DOHH2 (cell line): ENCODE measurements at regions not wholly inside any gene's neighbourhood (a gene's known extent, or its start where the extent isn't known, plus 50 kb on each side); places are given as distances from the start of the nearest gene placed in this dataset.

Source experiments
- H3F3A ChIP-seq: fragments of 200-600 bp; sonication (generic), shearing (Covaris generic); 2 replicates; pipeline ENCODE4 v1.6.0; 2016; ENCODE audit warnings: antibody characterized with exemption, mild to moderate bottlenecking; ENCODE audit not compliant: control insufficient read depth, insufficient read depth
- H3K27ac ChIP-seq: fragments of 200-600 bp; sonication (generic); 2 replicates; pipeline ENCODE4 v1.5.1; 2014; ENCODE audit warnings: low read depth, mild to moderate bottlenecking, low read length, moderate library complexity
- H3K27me3 ChIP-seq: fragments of 200-600 bp; sonication (generic); 2 replicates; pipeline ENCODE4 v1.6.1; 2014; ENCODE audit warnings: mild to moderate bottlenecking, low read length, mixed read lengths; ENCODE audit not compliant: control insufficient read depth
- H3K36me3 ChIP-seq: fragments of 200-600 bp; sonication (generic); 2 replicates; pipeline ENCODE4 v1.6.1; 2014; ENCODE audit warnings: mild to moderate bottlenecking, low read length, moderate library complexity, mixed read lengths; ENCODE audit not compliant: control insufficient read depth
- H3K4me1 ChIP-seq: fragments of 200-600 bp; sonication (generic); 2 replicates; pipeline ENCODE4 v1.6.1; 2014; ENCODE audit warnings: mild to moderate bottlenecking, low read length, mixed read lengths; ENCODE audit not compliant: control insufficient read depth
- H3K4me2 ChIP-seq: fragments of 200-600 bp; sonication (generic); 2 replicates; pipeline ENCODE4 v1.6.0; 2014; ENCODE audit warnings: mild to moderate bottlenecking, low read length, moderate library complexity
- H3K4me3 ChIP-seq: fragments of 200-600 bp; sonication (generic); 2 replicates; pipeline ENCODE4 v1.5.1; 2014; ENCODE audit warnings: mild to moderate bottlenecking, low read length, mixed read lengths
- H3K79me2 ChIP-seq: fragments of 200-600 bp; sonication (generic); 2 replicates; pipeline ENCODE4 v1.6.1; 2014; ENCODE audit warnings: mild to moderate bottlenecking, low read length, mixed read lengths; ENCODE audit not compliant: control insufficient read depth
- H3K9me2 ChIP-seq: fragments of 200-600 bp; sonication (generic); replicated peaks from 2 replicates; pipeline ENCODE4 v1.6.1; 2014; ENCODE audit warnings: mild to moderate bottlenecking, low read length, mixed read lengths; ENCODE audit not compliant: control insufficient read depth
- H3K9me3 ChIP-seq: fragments of 200-600 bp; sonication (generic); 2 replicates; pipeline ENCODE4 v1.6.1; 2014; ENCODE audit warnings: antibody characterized with exemption, low read length, mixed read lengths; ENCODE audit not compliant: control insufficient read depth, insufficient read depth
- H4K20me1 ChIP-seq: fragments of 200-600 bp; sonication (generic); 2 replicates; pipeline ENCODE4 v1.6.0; 2014; ENCODE audit warnings: low read depth, mild to moderate bottlenecking, antibody characterized with exemption, low read length, moderate library complexity; ENCODE audit not compliant: control insufficient read depth, insufficient read depth
- CTCF ChIP-seq: fragments of 200-600 bp; sonication (generic); IDR thresholded peaks from one replicate; pipeline ENCODE4 v1.5.1; 2014; ENCODE audit warnings: antibody characterized with exemption, mild to moderate bottlenecking, low read depth, low read length; ENCODE audit not compliant: poor library complexity, severe bottlenecking
- EZH2phosphoT487 ChIP-seq: fragments of 200-600 bp; sonication (generic); IDR thresholded peaks from 2 replicates; pipeline ENCODE4 v1.6.1; 2017; ENCODE audit warnings: borderline replicate concordance, mild to moderate bottlenecking, antibody characterized with exemption, low read length, moderate library complexity, mixed read lengths

- H3K27ac ChIP-seq: no peak overlapping the region
- no peak for TF ChIP-seq CTCF
- TF ChIP-seq EZH2phosphoT487: no peak
- no peaks in the 10 kb centered on the region for H3K27me3 ChIP-seq
- H3K4me1 ChIP-seq: 0 out of 2 replicates have a peak, but pooled peaks cover 7% of the 10 kb centered on the region
- no peak overlapping the region for H3K4me3 ChIP-seq
- no peaks in the 10 kb centered on the region for H3K9me2 ChIP-seq
- no peak overlapping the region for H3K4me2 ChIP-seq
- H3K36me3 ChIP-seq: no peaks in the 10 kb centered on the region
- no peaks in the 10 kb centered on the region for H4K20me1 ChIP-seq
- no peaks in the 10 kb centered on the region for H3K9me3 ChIP-seq
- H3F3A ChIP-seq: no peaks in the 10 kb centered on the region
- H3K79me2 ChIP-seq: no peaks in the 10 kb centered on the region
Observed at GRCh38 chr12:70186436-70186835, 56.8 kb upstream of the CNOT2 start.

GRCh38 chr12:70190262-70191010, 52.8 kb upstream of the CNOT2 start:
- Histone ChIP-seq H3K27ac (no peak overlapping the region), H4K20me1 (no peaks in the 10 kb centered on the region)

More at GRCh38 chr12:70190262-70191010, 52.8 kb upstream of the CNOT2 start:
- Histone ChIP-seq H3K36me3 (no peaks in the 10 kb centered on the region), H3K9me3 (no peaks in the 10 kb centered on the region), H3K27me3 (no peaks in the 10 kb centered on the region), H3K4me1 (0 out of 2 replicates have a peak, but pooled peaks cover 7% of the 10 kb centered on the region), H3K4me3 (no peak overlapping the region), H3K79me2 (no peaks in the 10 kb centered on the region), H3F3A (0 out of 2 replicates have a peak, but pooled peaks cover 3% of the 10 kb centered on the region), H3K9me2 (no peaks in the 10 kb centered on the region), H3K4me2 (no peak overlapping the region)
- TF ChIP-seq CTCF: no peak
- TF ChIP-seq EZH2phosphoT487: no peak
